GM19395 (cell line): ENCODE measurements at regions not wholly inside any gene's neighbourhood (a gene's known extent, or its start where the extent isn't known, plus 50 kb on each side); places are given as distances from the start of the nearest gene placed in this dataset.
"Not testable (repeated sequence)": the region's sequence is repeated elsewhere in the genome, so short reads cannot be mapped to it uniquely, and the experiment has no call there.

Experiments
- ATAC-seq: cut with Tn5 transposase; IDR thresholded peaks from one replicate; pipeline ENCODE4 v1.9.1; 2021; ENCODE audit warnings: mild to moderate bottlenecking, moderate library complexity; ENCODE audit not compliant: unreplicated experiment

DNA sequence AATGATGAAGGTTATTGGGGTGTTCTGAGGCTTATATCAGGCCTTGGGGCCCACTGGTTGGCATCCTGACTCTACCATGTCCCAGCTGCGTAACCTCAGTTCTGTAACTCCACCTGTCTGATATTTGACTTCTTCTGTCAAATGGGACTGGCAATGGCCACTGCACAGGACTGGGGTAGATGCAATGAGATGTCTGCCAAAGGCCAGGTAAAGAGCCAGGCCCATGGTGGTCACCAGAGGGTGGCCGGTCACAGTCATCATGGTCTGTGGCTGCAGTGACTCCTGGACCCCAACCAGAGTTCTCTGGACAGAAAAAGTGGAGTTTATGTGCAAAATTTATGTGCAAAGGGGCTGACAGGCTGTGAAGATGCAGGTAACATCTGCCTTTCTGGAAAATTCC is 173.3 kb downstream of the PTPRU start:
- ATAC-seq: no peak

DNA sequence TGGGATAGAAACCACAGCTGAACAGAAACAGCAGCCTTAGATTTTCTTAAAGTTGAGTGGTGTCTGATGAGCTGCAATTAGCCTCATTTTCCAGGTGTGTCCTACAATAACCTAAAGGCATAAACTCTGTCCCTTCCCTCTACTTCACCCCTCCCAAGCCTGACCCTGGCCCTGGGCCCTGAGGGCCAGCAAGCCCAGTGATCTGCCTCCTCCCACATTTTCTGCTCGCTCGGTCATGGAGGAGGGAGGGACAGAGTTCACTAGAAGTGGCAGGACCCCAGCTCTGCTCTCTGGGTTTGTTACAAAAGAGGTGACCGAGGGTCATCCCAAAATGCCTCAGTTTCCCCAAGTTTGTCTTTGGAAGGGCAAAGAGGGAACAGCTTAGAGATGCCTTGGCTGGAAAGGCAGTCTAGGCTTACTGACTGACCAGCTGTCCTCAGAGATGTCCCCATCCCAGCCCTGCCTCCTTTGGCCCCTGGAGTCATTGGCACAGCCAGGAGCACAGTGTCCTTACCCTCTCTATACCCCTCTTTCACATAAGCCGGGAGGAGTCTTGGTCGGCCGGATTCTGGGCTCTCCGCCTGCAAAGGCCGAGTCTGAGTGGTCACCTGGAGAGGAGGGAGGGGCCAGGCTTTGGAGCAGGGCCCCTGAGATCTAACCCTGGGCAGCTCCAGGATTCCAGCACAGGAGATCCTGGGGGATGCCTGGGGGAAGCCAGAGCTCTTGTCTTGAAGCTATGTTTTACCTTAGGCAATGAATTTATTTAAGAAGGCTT is 172.7 kb downstream of the PTPRU start:
- no peak for ATAC-seq

DNA sequence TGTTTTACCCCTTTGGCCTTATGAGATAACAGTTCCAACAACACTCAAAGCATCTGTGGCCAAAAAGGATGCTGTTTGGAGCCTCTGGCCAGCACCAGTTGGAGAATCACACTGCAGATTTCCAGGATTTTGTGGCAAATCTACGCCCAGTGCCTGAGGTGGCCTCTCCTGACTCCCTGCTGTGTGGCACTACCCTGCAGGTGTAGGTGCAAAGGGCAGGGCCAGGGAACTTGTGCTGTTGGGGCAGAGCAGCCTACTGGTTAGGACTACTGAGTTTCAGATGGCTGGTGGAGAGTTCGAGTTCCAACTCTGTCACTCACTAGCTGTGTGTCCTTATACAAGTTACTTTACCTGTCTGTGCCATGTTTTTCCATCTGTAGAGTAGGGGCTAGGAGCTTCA is 170.5 kb downstream of the PTPRU start:
- no peak for ATAC-seq

DNA sequence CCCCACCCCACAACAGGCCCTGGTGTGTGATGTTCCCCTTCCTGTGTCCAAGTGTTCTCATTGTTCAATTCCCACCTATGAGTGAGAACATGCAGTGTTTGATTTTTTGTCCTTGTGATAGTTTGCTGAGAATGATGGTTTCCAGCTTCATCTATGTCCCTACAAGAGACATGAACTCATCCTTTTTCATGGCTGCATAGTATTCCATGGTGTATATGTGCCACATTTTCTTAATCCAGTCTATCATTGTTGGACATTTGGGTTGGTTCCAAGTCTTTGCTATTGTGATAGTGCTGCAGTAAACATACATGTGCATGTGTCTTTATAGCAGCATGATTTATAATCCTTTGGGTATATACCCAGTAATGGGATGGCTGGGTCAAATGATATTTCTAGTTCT is 163.9 kb downstream of the PTPRU start:
- not testable (repeated sequence) for ATAC-seq

DNA sequence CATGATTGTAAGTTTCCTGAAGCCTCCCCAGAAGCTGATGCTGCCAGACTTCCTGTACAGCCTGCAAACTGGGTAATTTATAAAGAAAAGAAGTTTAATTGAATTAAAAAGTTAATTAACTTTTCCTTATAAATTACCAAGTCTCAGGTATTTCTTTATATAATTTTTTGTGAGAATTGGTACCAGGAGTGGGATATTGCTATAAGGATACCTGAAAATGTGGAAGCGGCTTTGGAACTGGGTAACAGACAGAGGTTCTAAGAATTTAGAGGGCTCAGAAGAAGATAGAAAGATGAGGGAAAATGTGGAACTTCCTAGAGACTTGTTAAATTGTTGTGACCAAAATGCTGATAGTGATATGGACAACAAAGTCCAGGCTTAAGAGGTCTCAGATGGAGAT is 163.1 kb downstream of the PTPRU start:
- no peak for ATAC-seq

DNA sequence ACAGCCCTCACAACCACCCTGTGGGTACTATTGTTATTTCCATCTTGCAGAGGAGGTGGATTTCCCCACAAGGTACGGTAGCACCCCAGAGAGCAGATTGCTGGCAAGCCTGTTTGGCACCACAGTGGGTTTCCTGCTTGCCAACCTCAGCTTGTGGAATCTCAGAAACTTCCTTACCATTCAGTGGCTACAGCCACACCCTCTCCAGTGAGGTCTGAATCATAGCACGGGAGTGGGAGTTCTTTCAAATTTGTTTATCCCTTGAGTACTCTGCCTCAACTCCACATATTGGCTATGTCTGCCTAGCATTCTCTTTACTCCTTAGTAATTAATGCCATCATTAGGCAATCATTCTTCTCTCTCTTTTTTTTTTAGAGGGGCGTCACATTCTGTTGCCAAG is 162.1 kb downstream of the PTPRU start:
- ATAC-seq: no peak

DNA sequence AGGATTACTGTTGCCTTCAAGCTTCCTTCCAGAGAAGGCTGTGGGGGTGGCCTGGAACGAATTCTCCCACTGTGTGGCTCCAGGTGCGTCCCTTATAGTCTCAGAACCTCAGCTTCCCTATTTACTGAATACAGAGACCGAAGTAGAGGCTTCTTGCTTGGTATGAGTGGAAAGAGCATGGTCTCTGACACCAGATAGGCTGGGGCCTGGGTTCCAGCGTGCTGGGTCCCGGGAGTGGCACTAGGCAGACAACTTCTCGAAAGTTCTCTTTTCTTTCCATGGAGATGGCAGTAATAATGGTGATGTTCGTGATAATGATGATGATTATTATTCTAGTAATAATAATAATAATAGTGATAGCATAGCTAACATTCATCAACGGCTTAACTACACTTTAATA is 161.7 kb downstream of the PTPRU start:
- no peak for ATAC-seq

DNA sequence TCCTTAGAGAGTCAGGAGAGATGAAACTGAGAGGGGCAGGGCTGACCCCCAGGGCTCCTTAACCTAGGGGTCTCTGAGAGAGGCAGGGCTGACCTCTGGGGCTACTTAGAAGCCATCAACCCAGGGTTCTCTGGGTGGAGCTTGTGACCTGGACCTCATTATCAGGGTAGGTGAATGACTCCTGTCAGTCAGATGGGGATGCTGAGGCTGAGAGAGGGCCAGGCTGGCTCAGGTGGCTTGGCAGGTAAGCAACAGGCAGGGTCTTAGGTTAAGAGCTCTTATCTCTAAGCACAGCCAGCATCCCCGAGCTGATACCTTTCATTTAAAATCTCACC is 160.9 kb downstream of the PTPRU start:
- no peak for ATAC-seq

DNA sequence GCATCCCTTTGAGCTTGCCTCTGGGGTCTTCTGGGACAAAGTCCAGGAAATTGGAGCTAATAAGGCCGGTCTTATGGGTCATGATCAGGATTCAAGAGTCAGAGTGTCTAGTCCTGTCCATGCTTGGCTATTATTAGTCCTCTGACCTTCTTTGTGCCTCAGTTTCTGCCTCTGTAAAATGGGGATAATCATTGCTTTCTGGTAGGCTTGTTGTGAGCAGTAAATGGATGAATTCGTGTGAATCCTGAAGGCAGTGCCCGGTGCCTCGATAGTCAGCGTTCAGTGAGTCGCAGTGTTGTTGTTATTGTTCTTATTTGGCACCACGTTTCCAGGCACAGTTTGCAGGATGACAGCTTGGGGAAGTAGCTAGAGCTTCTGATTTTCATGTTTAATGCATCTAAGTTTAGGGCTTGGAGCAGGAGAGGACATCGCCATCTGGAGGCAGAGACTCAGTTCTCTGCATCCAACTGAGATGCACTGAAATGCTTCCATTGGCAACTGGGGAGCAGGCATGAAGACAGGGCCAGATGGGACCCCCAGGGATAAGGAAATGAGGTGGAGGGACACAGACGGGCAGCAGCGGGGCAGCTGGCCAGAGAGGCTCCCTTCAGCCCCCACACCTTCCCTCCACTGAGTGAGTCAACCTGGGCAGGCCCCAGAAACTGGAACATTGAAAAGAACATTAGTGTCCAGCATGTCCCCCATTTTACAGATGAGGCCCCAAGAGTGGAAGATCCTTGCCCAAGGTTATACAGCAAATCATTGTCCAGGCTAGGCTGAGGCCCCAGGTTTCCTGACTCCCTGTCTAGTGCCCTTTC is 160.3 kb downstream of the PTPRU start:
- ATAC-seq: no peak

DNA sequence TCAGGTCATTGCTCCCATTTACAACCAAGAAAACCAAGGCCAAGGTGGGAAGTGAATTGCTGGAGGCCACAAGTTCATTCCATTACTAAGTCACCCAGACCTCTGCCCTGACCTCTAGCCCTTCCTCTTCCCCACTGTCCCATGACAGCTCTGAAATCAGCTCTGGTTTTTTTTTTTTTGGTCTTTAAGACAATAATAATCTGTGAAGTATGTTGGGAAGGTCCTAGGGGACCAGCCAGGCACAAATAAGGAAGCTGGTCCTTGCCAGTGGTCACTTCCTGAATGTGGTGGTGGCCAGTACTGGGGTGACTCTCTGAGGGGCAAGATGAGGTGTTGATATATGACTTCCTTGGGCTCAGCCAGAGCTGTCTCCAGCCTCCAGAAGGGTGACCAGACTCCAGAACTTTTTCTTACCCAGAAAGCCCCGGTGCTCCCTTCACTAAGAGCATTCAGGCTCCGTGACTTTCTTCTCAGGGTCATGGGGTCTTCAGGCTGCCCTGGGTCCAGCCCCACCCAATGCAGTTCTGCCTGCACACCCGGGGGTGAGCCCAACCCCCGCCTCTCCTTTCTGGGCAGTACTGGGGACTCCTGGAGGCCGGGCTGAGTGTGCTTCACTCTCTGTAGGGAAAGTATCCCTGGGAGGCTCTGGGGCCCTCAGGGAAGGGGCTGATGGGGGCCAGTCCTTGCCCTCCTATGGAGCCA is 159.6 kb downstream of the PTPRU start:
- no peak for ATAC-seq

DNA sequence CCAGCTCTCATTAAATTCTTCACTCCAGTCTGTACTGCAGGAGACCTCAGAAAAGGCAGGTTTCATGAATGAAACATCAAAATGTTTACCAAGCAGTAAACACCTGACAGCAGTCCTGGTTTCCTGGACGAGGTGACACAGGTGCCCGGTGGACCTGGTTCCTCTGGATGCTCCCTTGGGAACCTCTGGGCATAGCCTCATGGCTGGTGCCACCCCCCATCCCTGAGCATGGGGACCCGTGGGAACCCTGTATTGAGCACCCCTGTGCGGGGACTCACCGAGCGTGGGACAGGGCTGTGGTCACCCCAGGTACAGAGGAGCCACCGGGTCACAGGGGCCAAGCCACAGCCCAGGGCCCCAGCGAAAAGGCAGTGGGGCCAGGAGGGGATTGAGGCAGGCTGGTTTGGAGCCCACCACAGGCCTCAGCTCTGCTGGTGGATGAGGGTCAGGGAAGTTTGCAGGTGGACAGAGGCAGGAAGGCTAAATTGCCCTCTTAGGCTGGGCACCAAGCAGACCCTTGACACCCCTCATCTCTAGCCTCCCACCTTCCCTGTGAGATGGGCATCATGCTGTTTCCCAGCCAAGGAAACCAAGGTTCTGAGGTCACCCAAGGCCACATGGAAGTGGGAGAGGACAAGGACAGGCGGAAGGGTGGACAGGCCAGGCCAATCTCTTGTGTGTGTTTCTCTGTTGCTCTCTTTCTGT is 158.4 kb downstream of the PTPRU start:
- ATAC-seq: no peak

DNA sequence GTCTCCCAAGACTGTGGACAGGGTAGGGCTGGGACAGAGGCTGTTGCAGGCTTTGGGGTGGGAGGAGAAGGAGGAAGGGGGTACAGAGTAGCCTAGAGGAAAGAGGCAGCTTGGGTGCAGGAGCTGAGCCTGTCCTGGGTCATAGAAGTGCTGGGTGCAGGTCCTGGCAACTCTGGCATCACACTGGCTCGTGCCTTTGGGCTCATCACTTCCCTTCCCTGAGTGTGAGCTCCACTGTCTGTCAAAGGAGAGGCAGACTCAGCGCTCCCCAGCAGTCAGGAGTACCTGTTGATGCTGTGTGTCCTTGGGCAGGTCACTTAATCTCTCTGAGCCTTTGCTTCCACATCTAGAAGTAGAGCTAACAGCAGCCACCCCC is 157.1 kb downstream of the PTPRU start:
- ATAC-seq: no peak

DNA sequence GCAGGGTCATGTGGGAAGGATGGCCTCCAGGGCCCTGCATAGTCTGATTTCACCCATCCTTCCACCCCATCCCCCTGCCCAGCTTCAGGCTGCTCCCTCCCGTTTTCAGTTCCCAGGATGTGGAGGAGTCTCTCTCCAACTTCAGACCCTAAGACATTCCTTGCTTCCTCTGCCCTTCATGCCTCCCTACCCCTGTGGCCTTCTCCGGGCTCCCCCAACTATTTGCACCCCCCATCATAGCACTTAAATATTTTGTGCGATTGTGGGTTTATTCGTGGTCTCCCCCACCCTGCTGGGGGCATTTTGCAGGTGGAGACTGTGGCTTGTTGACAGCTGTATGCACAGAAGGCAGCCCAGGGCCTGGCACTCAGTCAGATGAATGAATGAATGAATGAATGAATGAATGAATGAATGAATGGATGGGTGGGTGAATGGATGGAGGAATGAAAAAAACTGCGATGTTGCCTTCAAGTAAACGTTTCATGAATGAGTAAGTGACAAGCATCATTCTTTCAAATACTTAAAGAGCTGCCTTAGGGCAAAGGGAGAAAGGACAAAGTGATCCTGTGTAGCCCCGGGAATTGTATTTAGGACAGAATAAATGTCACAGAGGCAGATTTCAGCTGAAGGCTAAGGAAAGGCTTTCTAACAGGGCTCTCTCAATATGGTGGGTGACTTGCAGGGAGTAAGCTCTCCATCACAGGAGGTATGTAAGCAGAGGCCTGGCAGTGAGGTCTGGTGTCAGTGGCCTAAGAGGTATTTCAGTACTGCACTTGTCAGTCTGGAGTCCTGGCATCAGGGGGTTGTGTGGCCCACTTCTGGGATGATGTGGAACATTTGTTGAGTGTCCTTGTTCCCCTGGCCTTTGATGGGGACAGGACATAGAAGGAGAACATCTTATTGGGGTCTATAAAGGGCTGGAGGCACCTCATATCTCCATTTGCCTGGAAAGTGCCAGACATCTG is 156.4 kb downstream of the PTPRU start:
- ATAC-seq: no peak

DNA sequence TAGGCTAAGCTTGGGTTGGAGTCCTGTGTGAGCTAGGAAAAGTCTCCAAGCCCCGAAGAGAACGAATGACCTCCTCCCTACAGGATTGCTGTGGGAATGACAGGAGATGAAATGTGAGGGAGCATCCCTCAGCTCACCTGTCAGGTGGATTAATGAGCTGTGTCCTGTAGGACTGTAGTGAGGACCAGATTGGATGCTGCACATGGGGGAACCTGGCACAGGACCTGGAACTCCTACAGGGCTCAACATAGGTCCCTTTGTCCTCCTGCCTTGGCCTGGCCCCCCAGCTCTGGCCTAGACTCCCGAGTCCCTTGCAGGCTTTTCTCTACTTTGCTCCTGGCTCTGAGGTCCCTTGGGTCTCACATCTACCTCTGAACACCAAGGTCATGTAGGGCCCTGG is 155.7 kb downstream of the PTPRU start:
- ATAC-seq: no peak

DNA sequence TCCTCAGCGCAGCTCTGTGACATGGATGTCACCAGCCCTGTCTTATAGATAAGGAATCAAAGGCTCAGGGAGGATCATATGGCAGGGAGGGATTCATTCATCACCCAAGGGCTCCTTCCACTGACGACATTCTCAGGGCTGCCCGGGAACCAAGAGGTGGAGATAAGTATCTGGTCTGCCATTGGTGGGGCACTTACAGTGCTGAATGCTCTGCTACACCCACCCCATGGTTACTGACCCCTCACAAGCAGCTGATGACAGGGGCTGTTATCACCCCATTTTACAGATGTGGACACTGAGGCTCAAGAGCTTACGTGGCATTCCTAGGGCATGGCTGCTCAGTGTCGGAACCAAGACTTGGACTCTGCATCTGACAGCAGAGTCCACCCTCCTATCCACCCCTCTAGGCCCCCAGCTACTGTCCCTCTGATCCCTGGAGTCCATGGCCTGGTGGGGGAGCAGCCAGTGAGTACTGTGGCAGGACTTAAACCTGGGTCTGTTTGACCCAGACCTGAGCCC is 155.1 kb downstream of the PTPRU start:
- ATAC-seq: no peak

DNA sequence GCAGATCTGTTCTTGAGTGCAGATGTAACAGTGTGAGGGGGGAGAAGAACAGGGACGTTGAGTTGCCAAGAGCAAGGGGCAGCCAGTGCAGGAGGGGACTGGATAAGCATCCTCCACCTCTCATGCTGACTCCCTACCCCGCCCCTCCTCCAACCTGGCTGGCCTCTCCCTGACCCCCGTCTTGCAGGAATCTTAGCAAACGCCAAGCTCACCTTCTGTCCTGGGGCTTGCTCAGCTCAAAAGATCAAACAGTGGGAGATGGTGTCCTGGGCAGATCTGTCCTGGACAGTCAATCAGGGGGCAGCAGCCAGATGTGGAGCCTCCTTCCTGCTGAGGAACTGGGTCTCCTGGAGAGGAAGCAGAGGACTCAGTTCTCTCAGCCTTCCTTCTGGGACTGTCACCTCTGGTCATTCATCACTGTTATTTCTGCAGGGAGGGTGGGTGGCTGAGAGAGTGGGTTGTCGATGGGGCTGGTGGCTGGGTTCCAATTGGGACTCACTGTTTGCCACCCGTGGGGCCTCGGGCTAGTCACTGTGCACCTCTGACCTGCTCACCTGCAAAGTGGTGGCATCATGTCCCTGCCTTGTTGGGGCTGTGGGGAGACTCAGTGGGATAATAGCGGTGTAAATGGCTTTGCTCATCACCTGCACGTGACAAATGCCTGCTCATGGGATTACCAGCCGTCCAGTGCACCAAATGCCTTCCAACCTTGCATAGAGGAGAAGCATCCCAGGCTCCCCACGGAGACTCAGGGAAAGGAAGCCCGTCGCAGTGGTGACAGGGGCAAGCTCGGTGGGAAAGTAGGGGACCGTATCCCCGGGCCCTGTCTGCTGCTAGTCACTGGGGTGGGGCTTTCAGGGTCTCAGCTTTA is 154.4 kb downstream of the PTPRU start:
- ATAC-seq: no peak

DNA sequence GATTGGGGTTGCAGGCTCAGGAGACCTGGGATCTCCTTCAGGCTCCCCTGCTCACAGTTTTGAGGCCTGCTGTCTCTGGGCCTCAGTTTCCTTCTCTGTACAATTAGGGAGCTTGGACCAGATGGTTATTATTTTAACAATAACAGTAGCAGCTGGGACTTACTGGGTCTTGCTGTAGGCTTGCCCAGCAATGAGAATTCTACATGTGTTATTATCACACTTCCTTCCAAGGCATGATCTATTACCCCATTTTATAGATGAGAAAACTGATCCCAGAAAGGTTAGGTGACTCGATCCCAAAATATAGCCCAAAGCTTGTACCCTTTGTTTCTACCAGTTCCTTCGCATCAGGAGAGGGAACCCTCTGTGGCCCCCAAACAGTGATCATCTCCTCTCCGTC is 153.8 kb downstream of the PTPRU start:
- no peak for ATAC-seq

DNA sequence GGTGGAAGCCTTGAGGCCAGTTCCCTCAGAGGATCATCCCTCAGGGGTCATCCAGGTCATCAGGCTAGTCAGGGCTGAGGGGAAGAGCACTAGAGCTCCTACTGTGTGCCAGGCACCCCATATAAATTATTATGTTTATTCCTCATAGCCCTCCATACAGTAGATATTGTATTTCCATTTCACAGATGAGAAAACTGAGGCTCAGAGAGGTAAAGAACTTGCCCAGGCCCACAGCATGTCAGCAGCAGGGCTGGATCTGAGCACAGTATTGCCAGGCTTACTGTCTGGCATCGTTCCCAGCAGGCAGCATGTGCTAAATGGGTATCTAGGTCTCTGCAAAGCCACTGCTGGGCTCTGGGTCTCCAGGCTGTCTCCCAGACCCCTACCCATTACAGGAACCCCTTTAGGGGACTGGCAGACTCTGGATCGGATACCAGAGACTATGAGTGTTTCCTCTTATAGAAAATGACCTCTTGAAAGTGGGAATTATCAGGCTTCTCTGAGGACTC is 153.3 kb downstream of the PTPRU start:
- ATAC-seq: no peak

DNA sequence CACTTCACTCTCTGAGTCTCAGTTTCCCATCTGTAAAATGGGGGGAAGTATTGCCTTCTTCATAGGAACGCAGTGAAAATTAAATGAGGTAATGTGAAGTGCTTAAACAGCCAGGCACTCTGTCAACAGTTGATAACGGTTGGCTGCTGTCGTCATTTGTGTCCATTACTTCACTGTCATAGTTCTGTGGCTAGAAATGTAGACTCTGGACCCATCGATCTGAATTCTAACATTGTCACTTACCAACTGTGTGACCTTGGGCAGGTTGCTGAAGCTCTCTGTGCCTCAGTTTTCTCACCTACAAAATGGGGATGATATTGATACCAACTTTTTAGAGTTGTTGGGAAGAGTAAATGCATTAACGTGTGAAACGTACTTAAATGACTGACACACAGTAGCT is 152.6 kb downstream of the PTPRU start:
- no peak for ATAC-seq
